Stimulated activated naive CD8-positive, alpha-beta T cell treated with anti-CD3 and anti-CD28 coated beads, Interleukin-15, Interleukin-2, amounts not matched to agents 100 U/mL and 50 U/mL, for 24 hours (primary cell): ENCODE measurements at regions not wholly inside any gene's neighbourhood (a gene's known extent, or its start where the extent isn't known, plus 50 kb on each side); places are given as distances from the start of the nearest gene placed in this dataset.

Experiments used
- ATAC-seq: fragments of 150-1000 bp; cut with Tn5 transposase; one replicate; pipeline ENCODE4 v1.10.0; 2021
- DNase-seq: peaks from one replicate; pipeline ENCODE4 v3.0.0; 2021

GRCh38 chr16:66289051-66289680, 77.3 kb upstream of the CDH5 start:
- ATAC-seq (no peak), DNase-seq (no peak)

- DNase-seq (no peak), ATAC-seq (no peak)
Observed at GRCh38 chr16:66287926-66288325, 78.6 kb upstream of the CDH5 start.

GRCh38 chr16:66287416-66287815, 79.1 kb upstream of the CDH5 start:
- no peak for DNase-seq

GRCh38 chr16:66286527-66286926, 80.0 kb upstream of the CDH5 start:
- ATAC-seq: no peak
- no peak for DNase-seq

More at GRCh38 chr16:66287416-66287815, 79.1 kb upstream of the CDH5 start:
- no peak for ATAC-seq

GRCh38 chr16:66278604-66279262, 87.8 kb upstream of the CDH5 start:
- DNase-seq (no peak), ATAC-seq (no peak)

- DNase-seq: no peak
- no peak for ATAC-seq
Observed at GRCh38 chr16:66278111-66278531, 88.4 kb upstream of the CDH5 start.

- ATAC-seq (no peak), DNase-seq (no peak)
Observed at GRCh38 chr16:66277311-66278070, 89.0 kb upstream of the CDH5 start.

- DNase-seq (peak; percentile 19), ATAC-seq (no peak)
Observed at GRCh38 chr16:66275775-66276428, 90.6 kb upstream of the CDH5 start.

- DNase-seq (no peak), ATAC-seq (peak; percentile 25)
Observed at GRCh38 chr16:66274335-66275110, 92.0 kb upstream of the CDH5 start.

GRCh38 chr16:66273644-66274334, 92.7 kb upstream of the CDH5 start:
- ATAC-seq: no peak
- no peak for DNase-seq

- DNase-seq (no peak), ATAC-seq (no peak)
Observed at GRCh38 chr16:66273053-66273452, 93.4 kb upstream of the CDH5 start.

GRCh38 chr16:66272461-66272860, 94.0 kb upstream of the CDH5 start:
- DNase-seq (no peak), ATAC-seq (no peak)

GRCh38 chr16:66271074-66272060, 95.1 kb upstream of the CDH5 start:
- ATAC-seq (no peak), DNase-seq (no peak)

GRCh38 chr16:66270333-66270927, 96.1 kb upstream of the CDH5 start:
- DNase-seq: peak; percentile 78
- peak; percentile 68 for ATAC-seq

GRCh38 chr16:66269617-66270332, 96.7 kb upstream of the CDH5 start:
- no peak for DNase-seq
- no peak for ATAC-seq

GRCh38 chr16:66267292-66268014, 99.0 kb upstream of the CDH5 start:
- ATAC-seq: no peak
- DNase-seq: no peak

- DNase-seq: no peak
- no peak for ATAC-seq
Observed at GRCh38 chr16:66266436-66267291, 99.8 kb upstream of the CDH5 start.
